ENCODE measurements at regions not wholly inside any gene's neighbourhood (a gene's known extent, or its start where the extent isn't known, plus 50 kb on each side); places are given as distances from the start of the nearest gene placed in this dataset.

GRCh38 chr5:103941596-103941995 is 379.0 kb upstream of the NUDT12 start:
- DNase-seq, result no peak
- H3K4me1 Mint-ChIP-seq, result no peaks in the 10 kb centered on the region
- no peak for TF ChIP-seq CTCF (IDR thresholded peaks at IDR 0.05)
- H3K27ac Mint-ChIP-seq, result no peak overlapping the region
- ATAC-seq (ENCODE audit: low read depth), result no peak
- H3K27me3 Mint-ChIP-seq, result no peaks in the 10 kb centered on the region
- H3K36me3 Mint-ChIP-seq (ENCODE audit: low read depth), result no peaks in the 10 kb centered on the region
- H3K9me3 Mint-ChIP-seq, result no peaks in the 10 kb centered on the region
- no peak overlapping the region for H3K4me3 Mint-ChIP-seq
- intact Hi-C loops (cut with micrococcal nuclease), result no loop called here
- POLR2A ChIA-PET, result no interaction called here
- CTCF ChIA-PET, result no interaction called here

- ChIA-PET POLR2A (no interaction called here), CTCF (no interaction called here)
- no peak for TF ChIP-seq CTCF (IDR thresholded peaks at IDR 0.05)
- no peak for DNase-seq
- no peaks in the 10 kb centered on the region for H3K36me3 Mint-ChIP-seq (ENCODE audit: low read depth)
- no peak overlapping the region for H3K27ac Mint-ChIP-seq
- intact Hi-C loops (cut with micrococcal nuclease), result no loop called here
- ATAC-seq (ENCODE audit: low read depth), result no peak
- H3K9me3 Mint-ChIP-seq, result no peaks in the 10 kb centered on the region
- H3K4me1 Mint-ChIP-seq, result no peaks in the 10 kb centered on the region
- H3K27me3 Mint-ChIP-seq, result no peaks in the 10 kb centered on the region
- no peak overlapping the region for H3K4me3 Mint-ChIP-seq
These were observed 375.6 kb upstream of the NUDT12 start for GRCh38 chr5:103938146-103938695.

- ChIA-PET POLR2A (no interaction called here), CTCF (no interaction called here)
- no peak for DNase-seq
- Mint-ChIP-seq H3K4me1 (no peaks in the 10 kb centered on the region), H3K4me3 (no peak overlapping the region), H3K27ac (no peak overlapping the region), H3K9me3 (no peaks in the 10 kb centered on the region), H3K27me3 (no peaks in the 10 kb centered on the region), H3K36me3 (ENCODE audit: low read depth) (no peaks in the 10 kb centered on the region)
- no peak for TF ChIP-seq CTCF (IDR thresholded peaks at IDR 0.05)
- intact Hi-C loops (cut with micrococcal nuclease), result no loop called here
- no peak for ATAC-seq (ENCODE audit: low read depth)
These were observed 366.9 kb upstream of the NUDT12 start for GRCh38 chr5:103929338-103930013.

GRCh38 chr5:103927739-103928138 is 365.1 kb upstream of the NUDT12 start:
- Mint-ChIP-seq H3K36me3 (ENCODE audit: low read depth) (no peaks in the 10 kb centered on the region), H3K4me1 (no peaks in the 10 kb centered on the region), H3K4me3 (no peak overlapping the region), H3K27me3 (no peaks in the 10 kb centered on the region), H3K27ac (no peak overlapping the region), H3K9me3 (no peaks in the 10 kb centered on the region)
- DNase-seq (no peak), ATAC-seq (ENCODE audit: low read depth) (no peak)
- CTCF ChIA-PET, result no interaction called here
- intact Hi-C loops (cut with micrococcal nuclease), result no loop called here
- TF ChIP-seq CTCF (IDR thresholded peaks at IDR 0.05), result no peak
- POLR2A ChIA-PET, result no interaction called here

- no peaks in the 10 kb centered on the region for H3K4me1 Mint-ChIP-seq
- no peaks in the 10 kb centered on the region for H3K36me3 Mint-ChIP-seq (ENCODE audit: low read depth)
- no peak overlapping the region for H3K4me3 Mint-ChIP-seq
- H3K27me3 Mint-ChIP-seq, result no peaks in the 10 kb centered on the region
- no peak for TF ChIP-seq CTCF (IDR thresholded peaks at IDR 0.05)
- intact Hi-C loops (cut with micrococcal nuclease), result no loop called here
- POLR2A ChIA-PET, result no interaction called here
- CTCF ChIA-PET, result no interaction called here
- DNase-seq (no peak), ATAC-seq (ENCODE audit: low read depth) (no peak)
- no peak overlapping the region for H3K27ac Mint-ChIP-seq
- H3K9me3 Mint-ChIP-seq, result no peaks in the 10 kb centered on the region
These were observed 361.1 kb upstream of the NUDT12 start for GRCh38 chr5:103923616-103924168.

Data from activated B cell treated with CpG ODN at 0.5 μM for 24 hours (primary cell).